Upper lobe of left lung (tissue), 6 donors: ENCODE measurements at regions not wholly inside any gene's neighbourhood (a gene's known extent, or its start where the extent isn't known, plus 50 kb on each side); places are given as distances from the start of the nearest gene placed in this dataset.
A peak's percentile ranks its signal among the peaks of the same experiment; 100 is the strongest.

Experiments
- ATAC-seq, 2 donors: fragments of 200-7000 bp; cut with Tn5 transposase; one replicate each; pipeline ENCODE4 v1.9.1; 2022; ENCODE audit warnings: mild to moderate bottlenecking in 2 of 2, moderate library complexity in 2 of 2; ENCODE audit not compliant: low FRiP score in 2 of 2
- DNase-seq, 2 donors: peaks; one replicate each; pipeline ENCODE4 v3.0.0-alpha.2; 2019 to 2020
- H3K27ac ChIP-seq, 4 donors: fragments of 200-600 bp; sonication (generic); one replicate each; pipeline ENCODE4 v1.5.1; 2016 to 2019
- H3K27me3 ChIP-seq, 4 donors: fragments of 200-600 bp; sonication (generic); one replicate each; pipeline ENCODE4 v1.5.1; 2017 to 2019
- H3K36me3 ChIP-seq, 4 donors: fragments of 200-600 bp; sonication (generic); one replicate each; pipeline ENCODE4 v1.5.1; 2016 to 2019
- H3K4me1 ChIP-seq, 4 donors: fragments of 200-600 bp; sonication (generic); one replicate each; pipeline ENCODE4 v1.5.1; 2018 to 2019
- H3K4me3 ChIP-seq, 4 donors: fragments of 200-600 bp; sonication (generic); one replicate each; pipeline ENCODE4 v1.5.1; 2017 to 2019; ENCODE audit warnings: mild to moderate bottlenecking in 2 of 4, moderate library complexity in 1 of 4
- H3K9me3 ChIP-seq, 4 donors: fragments of 200-600 bp; sonication (generic); one replicate each; pipeline ENCODE4 v1.5.1; 2018 to 2019
- EP300 ChIP-seq, 4 donors: sonication (generic); formaldehyde crosslinking; IDR thresholded peaks; one replicate each; pipeline ENCODE4 v1.5.1; 2017; ENCODE audit warnings: antibody characterized with exemption in 4 of 4, control low read depth in 2 of 4
- POLR2A ChIP-seq, 4 donors: fragments of 450-650 bp; IDR thresholded peaks; one replicate each; pipeline ENCODE4 v1.5.1; 2016 to 2017; ENCODE audit warnings: antibody characterized with exemption in 4 of 4, mild to moderate bottlenecking in 2 of 4
- POLR2AphosphoS5 ChIP-seq, 2 donors: sonication (generic); formaldehyde crosslinking; IDR thresholded peaks; one replicate each; pipeline ENCODE4 v1.5.1; 2017; ENCODE audit warnings: antibody characterized with exemption in 2 of 2
- WGBS, 2 donors: methylation state at CpG; one replicate each; pipeline ENCODE4 v1.1.5; 2017 to 2018; 5-methylcytosine and 5-hydroxymethylcytosine counted together
- TF ChIP-seq, protein P1 (sequence below), 6 experiments: fragments of 450-650 bp in 4 of 6; fragments of 200-600 bp in 2 of 6; sonication (generic) in 2 of 6; IDR thresholded peaks; one replicate each; pipeline ENCODE4 v1.5.1; 2016 to 2019; ENCODE audit warnings: antibody characterized with exemption in 6 of 6
- donor health status: DM: no; HTN: no; CAD: no; lungs with moderate emphysema.
- donor health status: DM: no; HTN: yes; CAD: no; lungs with severe emphysema.

DNA sequence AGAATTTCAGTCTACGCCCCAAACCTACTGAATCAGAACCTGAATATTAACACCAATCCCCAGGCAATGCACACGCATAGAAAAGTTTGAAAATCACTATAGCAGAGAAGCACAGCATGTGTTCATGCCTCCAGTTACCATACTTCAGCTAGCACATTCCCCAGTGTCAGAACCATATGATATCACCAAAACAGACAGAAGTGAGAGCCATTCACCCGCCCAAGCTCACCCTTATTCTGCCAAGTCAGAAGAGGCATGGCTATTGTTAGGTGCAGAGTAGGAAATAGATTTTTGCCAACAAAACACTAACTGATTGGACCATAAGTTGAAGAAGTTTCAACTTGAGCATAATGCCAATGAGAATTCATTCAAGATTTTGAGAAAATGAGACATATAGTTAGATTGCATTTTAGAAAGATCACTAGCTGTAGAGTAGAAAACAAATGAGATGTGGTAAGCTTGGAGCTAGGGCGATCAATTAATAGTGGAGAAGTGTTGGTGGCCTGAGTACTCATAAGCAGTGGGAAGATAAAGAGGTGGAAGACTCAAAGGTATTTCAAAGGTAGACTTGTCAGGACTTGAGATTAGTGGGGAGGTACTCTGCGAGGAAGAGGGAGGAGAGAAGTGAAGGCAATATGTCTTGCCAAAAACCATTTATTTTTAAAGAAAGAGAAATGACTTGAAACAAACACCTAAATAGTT lies 492.4 kb downstream of the SUCLA2 start:
- Histone ChIP-seq H3K27me3 (no peaks in the 10 kb centered on the region), H3K4me3 (no peak overlapping the region), H3K36me3 (no peaks in the 10 kb centered on the region), H3K27ac (no peak overlapping the region), H3K9me3 (no peaks in the 10 kb centered on the region), H3K4me1 (no peaks in the 10 kb centered on the region)
- no peak for TF ChIP-seq EP300 (IDR thresholded peaks at IDR 0.05)
- TF ChIP-seq POLR2AphosphoS5 (IDR thresholded peaks at IDR 0.05), result no peak
- TF ChIP-seq, protein P1, sequence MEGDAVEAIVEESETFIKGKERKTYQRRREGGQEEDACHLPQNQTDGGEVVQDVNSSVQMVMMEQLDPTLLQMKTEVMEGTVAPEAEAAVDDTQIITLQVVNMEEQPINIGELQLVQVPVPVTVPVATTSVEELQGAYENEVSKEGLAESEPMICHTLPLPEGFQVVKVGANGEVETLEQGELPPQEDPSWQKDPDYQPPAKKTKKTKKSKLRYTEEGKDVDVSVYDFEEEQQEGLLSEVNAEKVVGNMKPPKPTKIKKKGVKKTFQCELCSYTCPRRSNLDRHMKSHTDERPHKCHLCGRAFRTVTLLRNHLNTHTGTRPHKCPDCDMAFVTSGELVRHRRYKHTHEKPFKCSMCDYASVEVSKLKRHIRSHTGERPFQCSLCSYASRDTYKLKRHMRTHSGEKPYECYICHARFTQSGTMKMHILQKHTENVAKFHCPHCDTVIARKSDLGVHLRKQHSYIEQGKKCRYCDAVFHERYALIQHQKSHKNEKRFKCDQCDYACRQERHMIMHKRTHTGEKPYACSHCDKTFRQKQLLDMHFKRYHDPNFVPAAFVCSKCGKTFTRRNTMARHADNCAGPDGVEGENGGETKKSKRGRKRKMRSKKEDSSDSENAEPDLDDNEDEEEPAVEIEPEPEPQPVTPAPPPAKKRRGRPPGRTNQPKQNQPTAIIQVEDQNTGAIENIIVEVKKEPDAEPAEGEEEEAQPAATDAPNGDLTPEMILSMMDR (IDR thresholded peaks at IDR 0.05), result no peak
- no peak for TF ChIP-seq POLR2A (IDR thresholded peaks at IDR 0.05)
- ATAC-seq, result no peak
- DNase-seq, result no peak
- WGBS, 2 donors, result 67 to 73% methylated on average over 5 of the region's 5 CpGs

DNA sequence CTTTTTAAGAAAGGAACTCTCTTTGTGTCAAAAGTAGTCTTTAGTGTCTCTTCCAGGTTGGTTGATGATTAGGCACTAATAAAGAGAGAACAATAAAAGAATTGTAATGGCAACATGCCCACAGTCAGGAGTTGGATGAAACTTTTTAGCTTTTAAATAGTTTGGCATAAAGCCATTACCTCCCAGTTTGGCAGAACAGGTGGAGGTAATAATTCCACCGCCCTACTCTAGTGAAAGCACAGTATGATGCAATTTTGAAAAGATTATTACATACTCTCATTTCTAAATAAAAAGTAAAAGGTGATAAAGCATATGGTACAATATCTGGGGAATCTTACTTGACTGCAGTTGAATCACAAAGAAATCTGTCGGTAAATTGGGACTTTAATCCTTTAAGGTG lies 497.6 kb downstream of the SUCLA2 start:
- Histone ChIP-seq H3K27me3 (no peaks in the 10 kb centered on the region), H3K4me1 (no peaks in the 10 kb centered on the region), H3K4me3 (no peak overlapping the region), H3K36me3 (no peaks in the 10 kb centered on the region), H3K9me3 (no peaks in the 10 kb centered on the region), H3K27ac (no peak overlapping the region)
- TF ChIP-seq POLR2A (IDR thresholded peaks at IDR 0.05) (no peak), EP300 (IDR thresholded peaks at IDR 0.05) (no peak), POLR2AphosphoS5 (IDR thresholded peaks at IDR 0.05) (no peak)
- TF ChIP-seq, protein P1 (IDR thresholded peaks at IDR 0.05), result no peak
- 78 to 79% methylated on average over 2 of the region's 2 CpGs for WGBS, 2 donors
- no peak for DNase-seq
- ATAC-seq, result no peak

DNA sequence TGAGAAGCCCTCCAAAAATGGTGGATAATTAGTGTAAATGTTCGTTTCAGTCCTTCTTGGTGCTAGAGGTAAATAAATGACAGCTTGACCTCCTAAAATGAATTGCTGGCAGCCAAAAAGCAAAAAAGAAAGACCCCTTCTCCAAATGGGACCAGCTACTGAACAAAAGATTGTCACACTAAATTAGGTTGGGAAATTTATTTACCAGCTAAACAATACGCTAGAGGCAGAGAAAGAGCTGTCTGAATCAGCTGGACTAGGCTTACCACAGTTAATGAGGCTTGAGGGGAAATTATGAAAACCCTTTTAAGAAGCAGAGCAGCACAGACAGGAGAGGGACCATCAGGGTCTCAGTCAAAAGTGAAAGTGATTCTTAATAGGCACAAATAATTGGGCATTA lies 498.9 kb downstream of the SUCLA2 start:
- ATAC-seq, result no peak
- WGBS, 2 donors, result 60 to 74% methylated on average over 2 of the region's 2 CpGs
- TF ChIP-seq POLR2AphosphoS5 (IDR thresholded peaks at IDR 0.05), result no peak
- DNase-seq, result no peak
- H3K27ac ChIP-seq, result no peak overlapping the region
- no peaks in the 10 kb centered on the region for H3K27me3 ChIP-seq
- H3K4me3 ChIP-seq, result no peak overlapping the region
- no peaks in the 10 kb centered on the region for H3K4me1 ChIP-seq
- no peaks in the 10 kb centered on the region for H3K36me3 ChIP-seq
- no peaks in the 10 kb centered on the region for H3K9me3 ChIP-seq

GRCh38 chr13:47499358-47500150 lies 501.5 kb downstream of the SUCLA2 start:
- H3K27me3 ChIP-seq, result no peaks in the 10 kb centered on the region
- no peaks in the 10 kb centered on the region for H3K4me1 ChIP-seq
- TF ChIP-seq EP300 (IDR thresholded peaks at IDR 0.05) (peak in 2 of 4 donors; percentile 27 to 38), POLR2AphosphoS5 (IDR thresholded peaks at IDR 0.05) (no peak), POLR2A (IDR thresholded peaks at IDR 0.05) (no peak)
- TF ChIP-seq, protein P1 (IDR thresholded peaks at IDR 0.05), result no peak
- ATAC-seq, result peak in 1 of 2 donors; percentile 77
- no peaks in the 10 kb centered on the region for H3K36me3 ChIP-seq
- no peaks in the 10 kb centered on the region for H3K9me3 ChIP-seq
- H3K4me3 ChIP-seq, result no peak overlapping the region
- H3K27ac ChIP-seq, result no peak overlapping the region
- DNase-seq, result no peak
- 65 to 71% methylated on average over 7 of the region's 7 CpGs for WGBS, 2 donors

- TF ChIP-seq POLR2A (IDR thresholded peaks at IDR 0.05) (no peak), EP300 (IDR thresholded peaks at IDR 0.05) (no peak), POLR2AphosphoS5 (IDR thresholded peaks at IDR 0.05) (no peak)
- TF ChIP-seq, protein P1 (IDR thresholded peaks at IDR 0.05), result no peak
- no peaks in the 10 kb centered on the region for H3K9me3 ChIP-seq
- no peaks in the 10 kb centered on the region for H3K4me1 ChIP-seq
- H3K27ac ChIP-seq, result no peak overlapping the region
- H3K36me3 ChIP-seq, result no peaks in the 10 kb centered on the region
- H3K4me3 ChIP-seq, result no peak overlapping the region
- no peaks in the 10 kb centered on the region for H3K27me3 ChIP-seq
- 49 to 61% methylated on average over 3 of the region's 3 CpGs for WGBS, 2 donors
- no peak for DNase-seq
- no peak for ATAC-seq
These were observed 516.5 kb downstream of the SUCLA2 start for GRCh38 chr13:47484548-47484947.
